Neural cell (in vitro differentiated cells): ENCODE measurements at regions not wholly inside any gene's neighbourhood (a gene's known extent, or its start where the extent isn't known, plus 50 kb on each side); places are given as distances from the start of the nearest gene placed in this dataset.

ENCODE experiments used
- H2AFZ ChIP-seq: fragments of 200-600, 300-800 bp; sonication (generic), shearing (Covaris generic); 2 replicates; pipeline ENCODE4 v1.6.0; 2014; ENCODE audit warnings: low read depth, mild to moderate bottlenecking, antibody characterized with exemption, low read length, moderate library complexity
- H3F3A ChIP-seq: fragments of 200-600 bp; shearing (Covaris generic); 2 replicates; pipeline ENCODE4 v1.6.1; 2016; ENCODE audit warnings: mild to moderate bottlenecking, moderate library complexity, mixed read lengths, antibody characterized with exemption, low read length; ENCODE audit not compliant: insufficient read depth, poor library complexity, severe bottlenecking
- H3K27ac ChIP-seq: fragments of 200-600, 300-800 bp; sonication (generic), shearing (Covaris generic); 2 replicates; pipeline ENCODE4 v1.5.1; 2014; ENCODE audit warnings: mild to moderate bottlenecking, low read length, moderate library complexity
- H3K27me3 ChIP-seq: fragments of 300-800, 200-600 bp; sonication (generic), shearing (Covaris generic); 2 replicates; pipeline ENCODE4 v1.6.0; 2014; ENCODE audit warnings: mild to moderate bottlenecking, low read depth, low read length, moderate library complexity; ENCODE audit not compliant: insufficient read depth
- H3K36me3 ChIP-seq: fragments of 300-800, 200-600 bp; sonication (generic), shearing (Covaris generic); 2 replicates; pipeline ENCODE4 v1.5.1; 2014; ENCODE audit warnings: mild to moderate bottlenecking, antibody characterized with exemption, low read length, moderate library complexity; ENCODE audit not compliant: insufficient read depth
- H3K4me2 ChIP-seq: fragments of 300-800, 200-600 bp; sonication (generic), shearing (Covaris generic); 2 replicates; pipeline ENCODE4 v1.6.0; 2014; ENCODE audit warnings: mild to moderate bottlenecking, low read length
- H3K4me3 ChIP-seq: fragments of 300-800, 200-600 bp; sonication (generic), shearing (Covaris generic); 2 replicates; pipeline ENCODE4 v1.5.1; 2014; ENCODE audit warnings: mild to moderate bottlenecking, low read length, moderate library complexity
- H3K79me2 ChIP-seq: fragments of 200-600 bp; shearing (Covaris generic); replicated peaks from 2 replicates; pipeline ENCODE4 v1.6.0; 2014; ENCODE audit warnings: mild to moderate bottlenecking, low read length, moderate library complexity; ENCODE audit not compliant: insufficient read depth
- H3K9ac ChIP-seq: fragments of 300-800, 200-600 bp; sonication (generic), shearing (Covaris generic); 2 replicates; pipeline ENCODE4 v1.6.1; 2016; ENCODE audit warnings: mild to moderate bottlenecking, low read length, mixed read lengths
- H3K9me2 ChIP-seq: fragments of 200-600 bp; shearing (Covaris generic); 2 replicates; pipeline ENCODE4 v1.6.1; 2016; ENCODE audit warnings: mild to moderate bottlenecking, low read length, mixed read lengths; ENCODE audit not compliant: insufficient read depth
- H3K9me3 ChIP-seq: fragments of 200-600, 300-800 bp; sonication (generic), shearing (Covaris generic); 2 replicates; pipeline ENCODE4 v1.6.1; 2016; ENCODE audit warnings: mild to moderate bottlenecking, mixed run types, low read length, moderate library complexity, mixed read lengths
- H4K20me1 ChIP-seq: fragments of 200-600 bp; shearing (Covaris generic); 2 replicates; pipeline ENCODE4 v1.6.1; 2016; ENCODE audit warnings: mild to moderate bottlenecking, mixed run types; ENCODE audit not compliant: insufficient read depth
- EP300 ChIP-seq: fragments of 450-650 bp; conservative IDR thresholded peaks from 2 replicates; pipeline ENCODE4 v1.6.1; 2014; ENCODE audit warnings: antibody characterized with exemption, mild to moderate bottlenecking, moderate library complexity; ENCODE audit not compliant: poor library complexity, severe bottlenecking
- EZH2 ChIP-seq: fragments of 200-600, 300-800 bp; shearing (Covaris generic), sonication (generic); IDR thresholded peaks from 2 replicates; pipeline ENCODE4 v1.6.1; 2014; ENCODE audit warnings: antibody characterized with exemption, low read length, borderline replicate concordance, mild to moderate bottlenecking; ENCODE audit not compliant: insufficient read depth, poor library complexity, severe bottlenecking
- MXI1 ChIP-seq: fragments of 450-650 bp; conservative IDR thresholded peaks from 2 replicates; pipeline ENCODE4 v1.6.1; 2014; ENCODE audit warnings: antibody characterized with exemption, mild to moderate bottlenecking; ENCODE audit not compliant: poor library complexity, severe bottlenecking
- POLR2AphosphoS5 ChIP-seq: IDR thresholded peaks from 2 replicates; pipeline ENCODE4 v1.6.1; 2012
- RAD21 ChIP-seq: fragments of 450-650 bp; conservative IDR thresholded peaks from 2 replicates; pipeline ENCODE4 v1.6.1; 2014; ENCODE audit warnings: antibody characterized with exemption, mild to moderate bottlenecking, moderate library complexity
- SMC3 ChIP-seq: fragments of 450-650 bp; conservative IDR thresholded peaks from 2 replicates; pipeline ENCODE4 v1.6.1; 2014; ENCODE audit warnings: antibody characterized with exemption, mild to moderate bottlenecking, moderate library complexity; ENCODE audit not compliant: poor library complexity
- TAF1 ChIP-seq: IDR thresholded peaks from 2 replicates; pipeline ENCODE4 v1.6.1; 2012; ENCODE audit warnings: low read depth
- TF ChIP-seq, protein P1 (sequence below): IDR thresholded peaks from 2 replicates; pipeline ENCODE4 v1.6.1; 2012; ENCODE audit warnings: borderline replicate concordance
- TF ChIP-seq, protein P2 (sequence below): fragments of 450-650 bp; IDR thresholded peaks from 2 replicates; pipeline ENCODE4 v1.5.1; 2014; ENCODE audit warnings: antibody characterized with exemption, mild to moderate bottlenecking, moderate library complexity; ENCODE audit not compliant: poor library complexity, severe bottlenecking

- Histone ChIP-seq H3K9ac (no peak overlapping the region), H4K20me1 (no peaks in the 10 kb centered on the region), H3K27ac (no peak overlapping the region), H3K4me2 (no peak overlapping the region), H3K79me2 (no peaks in the 10 kb centered on the region), H3K4me3 (no peak overlapping the region), H3K27me3 (no peaks in the 10 kb centered on the region), H3K36me3 (no peaks in the 10 kb centered on the region), H3K9me2 (no peaks in the 10 kb centered on the region), H3K9me3 (no peaks in the 10 kb centered on the region), H3F3A (no peaks in the 10 kb centered on the region), H2AFZ (no peak overlapping the region)
- TF ChIP-seq TAF1 (no peak), SMC3 (no peak), EP300 (no peak), POLR2AphosphoS5 (no peak), MXI1 (no peak), RAD21 (no peak), EZH2 (no peak)
- TF ChIP-seq, protein P1, sequence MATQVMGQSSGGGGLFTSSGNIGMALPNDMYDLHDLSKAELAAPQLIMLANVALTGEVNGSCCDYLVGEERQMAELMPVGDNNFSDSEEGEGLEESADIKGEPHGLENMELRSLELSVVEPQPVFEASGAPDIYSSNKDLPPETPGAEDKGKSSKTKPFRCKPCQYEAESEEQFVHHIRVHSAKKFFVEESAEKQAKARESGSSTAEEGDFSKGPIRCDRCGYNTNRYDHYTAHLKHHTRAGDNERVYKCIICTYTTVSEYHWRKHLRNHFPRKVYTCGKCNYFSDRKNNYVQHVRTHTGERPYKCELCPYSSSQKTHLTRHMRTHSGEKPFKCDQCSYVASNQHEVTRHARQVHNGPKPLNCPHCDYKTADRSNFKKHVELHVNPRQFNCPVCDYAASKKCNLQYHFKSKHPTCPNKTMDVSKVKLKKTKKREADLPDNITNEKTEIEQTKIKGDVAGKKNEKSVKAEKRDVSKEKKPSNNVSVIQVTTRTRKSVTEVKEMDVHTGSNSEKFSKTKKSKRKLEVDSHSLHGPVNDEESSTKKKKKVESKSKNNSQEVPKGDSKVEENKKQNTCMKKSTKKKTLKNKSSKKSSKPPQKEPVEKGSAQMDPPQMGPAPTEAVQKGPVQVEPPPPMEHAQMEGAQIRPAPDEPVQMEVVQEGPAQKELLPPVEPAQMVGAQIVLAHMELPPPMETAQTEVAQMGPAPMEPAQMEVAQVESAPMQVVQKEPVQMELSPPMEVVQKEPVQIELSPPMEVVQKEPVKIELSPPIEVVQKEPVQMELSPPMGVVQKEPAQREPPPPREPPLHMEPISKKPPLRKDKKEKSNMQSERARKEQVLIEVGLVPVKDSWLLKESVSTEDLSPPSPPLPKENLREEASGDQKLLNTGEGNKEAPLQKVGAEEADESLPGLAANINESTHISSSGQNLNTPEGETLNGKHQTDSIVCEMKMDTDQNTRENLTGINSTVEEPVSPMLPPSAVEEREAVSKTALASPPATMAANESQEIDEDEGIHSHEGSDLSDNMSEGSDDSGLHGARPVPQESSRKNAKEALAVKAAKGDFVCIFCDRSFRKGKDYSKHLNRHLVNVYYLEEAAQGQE, result no peak
- TF ChIP-seq, protein P2, sequence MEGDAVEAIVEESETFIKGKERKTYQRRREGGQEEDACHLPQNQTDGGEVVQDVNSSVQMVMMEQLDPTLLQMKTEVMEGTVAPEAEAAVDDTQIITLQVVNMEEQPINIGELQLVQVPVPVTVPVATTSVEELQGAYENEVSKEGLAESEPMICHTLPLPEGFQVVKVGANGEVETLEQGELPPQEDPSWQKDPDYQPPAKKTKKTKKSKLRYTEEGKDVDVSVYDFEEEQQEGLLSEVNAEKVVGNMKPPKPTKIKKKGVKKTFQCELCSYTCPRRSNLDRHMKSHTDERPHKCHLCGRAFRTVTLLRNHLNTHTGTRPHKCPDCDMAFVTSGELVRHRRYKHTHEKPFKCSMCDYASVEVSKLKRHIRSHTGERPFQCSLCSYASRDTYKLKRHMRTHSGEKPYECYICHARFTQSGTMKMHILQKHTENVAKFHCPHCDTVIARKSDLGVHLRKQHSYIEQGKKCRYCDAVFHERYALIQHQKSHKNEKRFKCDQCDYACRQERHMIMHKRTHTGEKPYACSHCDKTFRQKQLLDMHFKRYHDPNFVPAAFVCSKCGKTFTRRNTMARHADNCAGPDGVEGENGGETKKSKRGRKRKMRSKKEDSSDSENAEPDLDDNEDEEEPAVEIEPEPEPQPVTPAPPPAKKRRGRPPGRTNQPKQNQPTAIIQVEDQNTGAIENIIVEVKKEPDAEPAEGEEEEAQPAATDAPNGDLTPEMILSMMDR, result no peak
Observed at GRCh38 chr2:12151716-12152115, 405.3 kb downstream of the LPIN1 start.

- no peaks in the 10 kb centered on the region for H3F3A ChIP-seq
- no peak overlapping the region for H3K4me2 ChIP-seq
- no peaks in the 10 kb centered on the region for H3K27me3 ChIP-seq
- H3K9me2 ChIP-seq, result no peaks in the 10 kb centered on the region
- no peak overlapping the region for H3K9ac ChIP-seq
- H3K9me3 ChIP-seq, result no peaks in the 10 kb centered on the region
- no peaks in the 10 kb centered on the region for H4K20me1 ChIP-seq
- H3K79me2 ChIP-seq, result no peaks in the 10 kb centered on the region
- no peak overlapping the region for H3K27ac ChIP-seq
- H3K4me3 ChIP-seq, result no peak overlapping the region
- no peak overlapping the region for H2AFZ ChIP-seq
- no peaks in the 10 kb centered on the region for H3K36me3 ChIP-seq
- TF ChIP-seq SMC3, result no peak
- no peak for TF ChIP-seq TAF1
- TF ChIP-seq, protein P1, result no peak
- TF ChIP-seq EP300, result no peak
- no peak for TF ChIP-seq MXI1
- TF ChIP-seq RAD21, result no peak
- TF ChIP-seq EZH2, result no peak
- no peak for TF ChIP-seq POLR2AphosphoS5
- TF ChIP-seq, protein P2, result no peak
Observed at GRCh38 chr2:12152888-12153287, 406.5 kb downstream of the LPIN1 start.
